NCI-H748 treated with DMSO at 0.1 percent for 48 hours (cell line): ENCODE measurements at regions not wholly inside any gene's neighbourhood (a gene's known extent, or its start where the extent isn't known, plus 50 kb on each side); places are given as distances from the start of the nearest gene placed in this dataset.

Experiments used
- DNase-seq: peaks from one replicate; lab custom pipeline; 2025; lab: John Stamatoyannopoulos, UW

- DNase-seq = no peak
Measured at GRCh38 chr18:27276479-27276878, 91.4 kb upstream of the CHST9 start.

- no peak for DNase-seq
Measured at GRCh38 chr18:27274901-27275300, 89.8 kb upstream of the CHST9 start.

GRCh38 chr18:27270508-27270907 lies 85.4 kb upstream of the CHST9 start:
- no peak for DNase-seq

GRCh38 chr18:27263369-27263768 lies 78.3 kb upstream of the CHST9 start:
- no peak for DNase-seq

GRCh38 chr18:27261769-27262549 lies 76.9 kb upstream of the CHST9 start:
- DNase-seq = no peak

- no peak for DNase-seq
Measured at GRCh38 chr18:27253571-27253970, 68.5 kb upstream of the CHST9 start.

- no peak for DNase-seq
Measured at GRCh38 chr18:27250471-27250870, 65.4 kb upstream of the CHST9 start.

GRCh38 chr18:27249933-27250332 lies 64.8 kb upstream of the CHST9 start:
- DNase-seq = no peak

- DNase-seq = no peak
Measured at GRCh38 chr18:27244259-27244658, 59.2 kb upstream of the CHST9 start.

- DNase-seq = no peak
Measured at GRCh38 chr18:27242392-27243047, 57.4 kb upstream of the CHST9 start.

- no peak for DNase-seq
Measured at GRCh38 chr18:27240383-27240782, 55.3 kb upstream of the CHST9 start.

- DNase-seq = no peak
Measured at GRCh38 chr18:27239669-27240068, 54.6 kb upstream of the CHST9 start.

- no peak for DNase-seq
Measured at GRCh38 chr18:27235218-27235870, 50.2 kb upstream of the CHST9 start.
